HUDEP-2 (cell line): ENCODE measurements at regions not wholly inside any gene's neighbourhood (a gene's known extent, or its start where the extent isn't known, plus 50 kb on each side); places are given as distances from the start of the nearest gene placed in this dataset.
A peak's percentile ranks its signal among the peaks of the same experiment; 100 is the strongest.

ENCODE experiments used
- DNase-seq, 76 experiments: peaks; one replicate each; lab custom pipeline; 2025; ENCODE audit not compliant: unreplicated experiment in 76 of 76; lab: John Stamatoyannopoulos, UW

GRCh38 chr13:52975969-52976368, 52.6 kb upstream of the OLFM4 start:
- no peak for DNase-seq

GRCh38 chr13:52975161-52975560, 53.5 kb upstream of the OLFM4 start:
- no peak for DNase-seq

- DNase-seq: no peak
Measured at GRCh38 chr13:52974711-52975110, 53.9 kb upstream of the OLFM4 start.

GRCh38 chr13:52969373-52969772, 59.2 kb upstream of the OLFM4 start:
- DNase-seq: no peak

GRCh38 chr13:52968074-52968700, 60.4 kb upstream of the OLFM4 start:
- peak in 58 of 76 experiments; percentile 2 to 70 (median 38) for DNase-seq

- DNase-seq: no peak
Measured at GRCh38 chr13:52961987-52962386, 66.6 kb upstream of the OLFM4 start.

- DNase-seq: no peak
Measured at GRCh38 chr13:52961256-52961910, 67.2 kb upstream of the OLFM4 start.

- DNase-seq: no peak
Measured at GRCh38 chr13:52955472-52955874, 73.1 kb upstream of the OLFM4 start.

GRCh38 chr13:52954838-52955237, 73.8 kb upstream of the OLFM4 start:
- no peak for DNase-seq

GRCh38 chr13:52950436-52950956, 78.1 kb upstream of the OLFM4 start:
- DNase-seq: no peak

- DNase-seq: no peak
Measured at GRCh38 chr13:52949742-52950141, 78.9 kb upstream of the OLFM4 start.

GRCh38 chr13:52949044-52949443, 79.6 kb upstream of the OLFM4 start:
- DNase-seq: no peak

- no peak for DNase-seq
Measured at GRCh38 chr13:52947921-52948373, 80.7 kb upstream of the OLFM4 start.

- DNase-seq: no peak
Measured at GRCh38 chr13:52945348-52945747, 83.3 kb upstream of the OLFM4 start.

GRCh38 chr13:52944697-52945096, 83.9 kb upstream of the OLFM4 start:
- DNase-seq: no peak

- DNase-seq: no peak
Measured at GRCh38 chr13:52938065-52938464, 89.6 kb upstream of the PCDH8 start.

GRCh38 chr13:52936806-52937205, 88.4 kb upstream of the PCDH8 start:
- DNase-seq: no peak

- DNase-seq: no peak
Measured at GRCh38 chr13:52934258-52934657, 85.8 kb upstream of the PCDH8 start.

- no peak for DNase-seq
Measured at GRCh38 chr13:52933547-52934210, 85.2 kb upstream of the PCDH8 start.

GRCh38 chr13:52933099-52933498, 84.7 kb upstream of the PCDH8 start:
- no peak for DNase-seq

GRCh38 chr13:52932649-52933048, 84.2 kb upstream of the PCDH8 start:
- DNase-seq: no peak
